HG03354 (cell line): ENCODE measurements at regions not wholly inside any gene's neighbourhood (a gene's known extent, or its start where the extent isn't known, plus 50 kb on each side); places are given as distances from the start of the nearest gene placed in this dataset.

Experiments used
- ATAC-seq: cut with Tn5 transposase; IDR thresholded peaks from one replicate; pipeline ENCODE4 v1.9.1; 2021; ENCODE audit warnings: mild to moderate bottlenecking; ENCODE audit not compliant: unreplicated experiment, poor library complexity, severe bottlenecking

GRCh38 chr9:79014929-79015699 is 556.7 kb upstream of the TLE4 start:
- no peak for ATAC-seq

GRCh38 chr9:79015951-79016350 is 555.8 kb upstream of the TLE4 start:
- no peak for ATAC-seq

GRCh38 chr9:79020276-79020675 is 551.5 kb upstream of the TLE4 start:
- no peak for ATAC-seq

DNA sequence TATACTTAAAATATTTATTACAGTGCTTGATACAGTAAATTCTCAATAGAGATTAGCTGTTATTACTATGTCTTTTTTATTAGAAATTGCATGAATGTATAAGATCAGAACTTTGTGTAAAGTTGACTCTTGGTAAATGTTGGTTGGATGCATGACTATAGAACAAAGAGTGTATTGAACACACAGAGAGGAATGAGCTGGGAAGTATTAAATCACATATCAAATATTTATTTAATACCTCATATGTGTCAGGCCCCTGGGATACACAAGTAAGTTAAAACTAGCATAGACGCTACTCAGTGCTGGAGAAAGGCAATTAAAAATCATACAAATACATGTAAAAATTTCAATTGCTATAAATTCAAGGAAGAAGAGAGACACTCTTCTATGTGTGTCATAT is 550.7 kb upstream of the TLE4 start:
- no peak for ATAC-seq

GRCh38 chr9:79023134-79023580 is 548.6 kb upstream of the TLE4 start:
- ATAC-seq, result no peak

DNA sequence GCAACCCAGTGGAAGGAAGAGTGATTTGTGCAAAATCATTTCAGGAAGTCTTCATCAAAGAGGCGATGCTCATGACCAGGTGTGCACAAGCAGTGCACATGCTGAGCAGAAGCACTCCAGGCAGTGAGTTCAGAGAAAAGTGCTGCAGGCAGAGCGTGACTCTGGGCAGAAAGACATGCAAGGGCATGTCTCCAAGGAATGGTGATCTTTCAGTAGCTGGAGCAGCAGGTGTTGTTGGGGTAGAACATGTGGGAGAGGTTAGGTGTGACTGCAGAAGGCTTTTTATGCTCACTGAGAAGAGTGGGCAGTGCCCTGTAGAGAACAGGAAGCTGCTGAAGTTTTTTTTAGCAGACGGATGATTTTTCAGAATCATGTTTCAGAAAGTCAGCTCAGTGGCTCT is 545.4 kb upstream of the TLE4 start:
- ATAC-seq, result peak; percentile 63

- no peak for ATAC-seq
These were observed 543.7 kb upstream of the TLE4 start for GRCh38 chr9:79028101-79028500.

DNA sequence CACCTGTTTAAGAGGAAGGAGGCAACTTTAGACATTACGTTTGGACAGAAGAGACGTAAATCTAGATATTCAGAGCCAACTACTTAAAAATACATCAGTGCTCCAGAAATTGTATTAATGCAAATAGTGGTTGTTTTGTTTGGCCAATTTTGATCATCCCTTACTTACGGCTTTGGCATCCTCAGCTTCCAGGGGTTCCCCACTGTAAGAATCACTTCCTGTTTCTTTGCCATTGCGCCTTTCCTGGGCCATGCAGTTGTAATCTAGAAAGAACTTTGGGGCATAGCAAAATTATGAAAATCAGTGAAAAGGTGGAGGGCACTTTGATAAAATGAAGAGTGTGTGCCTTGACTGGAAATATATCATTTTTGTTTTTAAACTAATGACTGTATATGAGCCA is 537.2 kb upstream of the TLE4 start:
- ATAC-seq, result no peak

DNA sequence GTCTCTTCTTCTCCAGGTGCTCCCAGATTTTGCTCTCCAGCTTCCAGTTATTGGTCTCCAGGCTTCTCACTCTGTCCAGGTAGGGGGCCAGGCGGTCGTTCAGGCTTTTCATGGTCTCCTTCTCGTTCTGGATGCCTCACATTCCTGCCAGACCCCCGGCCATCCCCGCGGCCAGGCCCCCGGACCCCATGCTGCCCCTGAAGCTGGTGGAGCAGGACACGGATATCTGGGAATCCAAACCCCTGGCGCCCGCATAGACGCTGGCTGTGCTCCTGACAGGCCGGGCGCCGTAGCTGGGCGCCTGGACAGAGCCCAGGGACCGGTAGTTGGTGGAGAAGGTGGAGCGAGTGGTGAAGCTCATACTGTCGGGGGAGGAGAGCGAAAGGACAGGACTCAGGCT is 534.4 kb upstream of the TLE4 start:
- ATAC-seq, result no peak

DNA sequence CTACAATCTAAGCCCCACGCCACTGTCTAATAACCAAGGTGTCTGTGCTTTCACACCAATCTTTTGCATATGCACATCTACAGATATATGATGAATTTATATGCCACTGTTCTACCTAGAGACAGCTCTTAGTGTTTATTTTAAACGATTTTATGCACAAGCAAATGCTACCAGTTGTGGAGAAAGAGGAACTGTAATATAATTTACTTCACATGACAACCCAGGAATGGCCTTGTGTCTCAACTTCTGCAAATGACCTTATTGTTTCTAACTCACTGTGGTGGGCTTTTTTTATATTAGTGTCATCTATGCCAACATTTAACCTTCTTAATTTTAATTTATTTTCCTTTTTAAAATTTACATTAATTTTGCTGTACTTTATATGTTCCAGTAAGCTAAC is 531.1 kb upstream of the TLE4 start:
- ATAC-seq, result no peak

GRCh38 chr9:79041266-79041665 is 530.5 kb upstream of the TLE4 start:
- ATAC-seq, result no peak

DNA sequence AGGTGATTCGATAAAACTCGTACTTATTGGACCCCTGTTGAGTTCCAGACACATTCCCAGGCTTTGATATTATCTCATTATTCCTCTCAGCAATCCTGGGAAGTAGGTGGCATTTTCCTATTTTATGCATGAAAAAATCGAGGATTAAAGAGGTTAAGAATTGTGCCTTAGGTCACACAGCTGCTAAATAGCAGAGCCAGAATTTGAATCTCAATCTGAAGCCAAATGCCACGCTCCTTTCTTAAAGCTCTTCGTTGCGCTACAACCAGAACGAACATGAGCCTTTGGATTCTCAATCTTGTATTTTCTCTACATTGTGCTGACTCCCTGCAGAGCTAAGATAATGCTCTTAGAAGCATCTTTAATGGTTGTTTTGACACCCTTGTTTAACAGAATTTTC is 527.8 kb upstream of the TLE4 start:
- no peak for ATAC-seq

- no peak for ATAC-seq
These were observed 525.4 kb upstream of the TLE4 start for GRCh38 chr9:79046401-79046800.

DNA sequence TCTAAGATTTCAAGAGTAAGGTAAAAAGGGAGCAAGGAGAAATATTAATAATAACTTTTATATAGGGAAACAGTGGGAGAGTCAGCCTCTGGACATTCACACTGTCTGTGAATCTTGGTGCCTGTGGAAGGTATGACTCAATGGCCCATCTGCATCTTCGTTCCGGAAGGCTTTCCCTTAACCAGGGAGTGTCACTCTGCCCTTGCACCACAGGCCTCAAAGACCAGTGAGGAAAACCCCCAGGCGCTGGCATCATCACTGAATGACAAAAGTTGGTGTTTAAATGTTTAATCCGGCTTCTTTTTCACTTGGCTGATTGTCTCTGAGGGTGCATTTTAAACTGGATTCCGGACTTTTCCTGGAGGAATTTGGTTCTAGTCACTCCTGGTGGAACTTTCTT is 522.4 kb upstream of the TLE4 start:
- no peak for ATAC-seq

GRCh38 chr9:79053598-79053997 is 518.2 kb upstream of the TLE4 start:
- ATAC-seq, result no peak

GRCh38 chr9:79054500-79054899 is 517.3 kb upstream of the TLE4 start:
- no peak for ATAC-seq

DNA sequence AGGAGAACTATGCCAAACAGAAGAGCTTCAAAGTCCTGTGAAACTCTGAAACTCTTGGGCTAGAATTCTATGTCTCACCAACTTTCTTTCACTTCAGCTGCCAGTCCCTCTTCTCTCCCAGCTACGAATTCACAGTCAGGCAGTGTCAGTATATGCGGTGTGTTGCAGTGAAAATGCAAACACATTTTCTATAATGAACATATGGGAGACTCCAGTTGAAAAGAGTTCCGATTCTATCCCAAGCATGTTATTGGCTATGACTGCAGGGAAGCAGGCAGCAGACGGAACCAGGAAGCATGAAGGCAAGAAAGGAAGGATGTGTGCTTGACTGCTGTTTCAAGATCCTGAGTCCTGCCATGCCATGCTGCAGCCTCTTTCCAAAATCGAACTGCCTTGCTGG is 515.7 kb upstream of the TLE4 start:
- no peak for ATAC-seq

DNA sequence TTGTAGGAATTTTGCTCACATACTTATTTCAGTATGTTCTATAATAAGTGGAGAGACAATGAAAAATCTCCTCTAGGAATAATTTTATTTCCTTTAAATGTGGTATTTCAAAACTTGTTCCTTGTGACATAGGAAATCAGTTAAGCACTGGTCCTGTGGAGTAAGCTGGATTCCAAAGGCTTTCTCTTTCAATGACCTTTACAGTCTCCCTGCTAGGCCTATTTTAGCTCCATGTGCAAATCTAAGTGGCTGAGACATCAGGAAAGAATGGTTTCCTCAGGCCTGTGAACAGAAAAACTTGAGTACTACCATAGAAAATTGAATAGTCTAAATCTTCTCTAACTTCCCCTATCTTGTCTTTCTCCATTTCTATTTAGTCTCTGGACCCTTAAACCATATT is 514.2 kb upstream of the TLE4 start:
- ATAC-seq, result no peak

DNA sequence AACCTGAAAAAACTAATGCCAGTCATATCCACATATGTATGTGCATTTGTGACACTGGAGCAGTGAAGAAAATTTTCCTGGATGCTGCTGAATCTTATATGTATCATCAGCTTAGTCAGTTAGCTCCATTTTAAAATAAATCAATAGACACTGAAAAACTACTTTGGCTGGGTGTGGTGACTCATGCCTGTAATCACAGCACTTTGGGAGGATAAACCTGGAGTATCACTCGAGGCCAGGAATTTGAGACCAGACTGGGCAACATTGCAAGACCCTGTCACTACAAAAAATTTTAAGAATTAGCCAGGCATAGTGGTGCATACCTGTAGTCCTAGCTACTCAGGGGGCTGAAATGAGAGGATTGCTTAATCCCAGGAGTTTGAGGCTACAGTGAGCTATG is 511.0 kb upstream of the TLE4 start:
- no peak for ATAC-seq

DNA sequence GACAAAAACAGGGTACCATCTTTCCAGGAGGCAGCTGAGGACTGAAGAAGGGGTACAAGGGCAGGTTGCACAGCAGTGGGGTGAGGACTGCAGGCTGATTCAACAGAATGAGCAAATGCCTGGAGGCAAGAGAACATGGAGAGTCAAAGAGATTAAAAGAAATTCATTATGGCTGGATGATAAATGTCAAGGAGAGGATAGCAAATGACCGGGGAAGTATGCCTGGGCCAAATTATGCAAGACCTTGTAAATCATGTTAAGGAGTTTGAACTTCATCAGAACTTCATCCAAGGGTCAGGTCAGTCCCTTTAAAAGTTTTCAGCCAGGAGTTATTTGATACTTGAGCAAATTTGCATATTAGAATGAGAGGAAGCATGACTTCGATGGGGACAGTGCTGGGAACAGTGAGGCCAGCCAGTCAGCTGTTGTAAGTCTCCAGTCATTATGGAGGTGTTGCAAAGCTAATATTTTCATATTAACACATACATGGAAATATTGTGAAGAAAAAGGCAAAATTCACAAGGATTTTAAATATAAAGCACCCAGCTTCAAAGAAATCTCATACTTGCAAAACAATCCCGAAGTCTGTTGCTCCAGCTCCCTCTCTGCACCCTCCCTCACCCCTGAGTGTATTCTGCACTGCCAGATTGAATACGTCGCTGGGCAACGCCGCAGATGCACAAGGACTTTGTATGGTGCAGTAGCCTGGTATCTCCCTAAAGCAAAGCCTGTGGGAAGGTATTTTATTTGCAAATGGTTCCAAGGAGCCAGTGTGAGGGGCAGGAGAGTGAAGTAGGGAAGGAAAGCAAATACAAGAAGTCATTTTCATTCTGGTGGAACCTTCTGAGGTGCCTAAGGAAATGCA is 509.8 kb upstream of the TLE4 start:
- no peak for ATAC-seq

GRCh38 chr9:79073201-79073600 is 498.6 kb upstream of the TLE4 start:
- ATAC-seq, result no peak
